CD14-positive monocyte (primary cell): ENCODE measurements at regions not wholly inside any gene's neighbourhood (a gene's known extent, or its start where the extent isn't known, plus 50 kb on each side); places are given as distances from the start of the nearest gene placed in this dataset.

Experiments used
- DNase-seq, 3 donors: peaks; one replicate each; pipeline ENCODE4 v3.0.0-alpha.2; 2011 to 2022
- H2AFZ ChIP-seq: 2 replicates; pipeline ENCODE4 v1.6.0; 2012; ENCODE audit warnings: mild to moderate bottlenecking, low read depth, low read length, inconsistent platforms; ENCODE audit not compliant: insufficient read depth, poor library complexity, severe bottlenecking
- H3K27ac ChIP-seq, 2 donors: 1 replicate in 1 of 2; 2 replicates in 1 of 2; pipeline ENCODE4 v1.5.1; 2012 to 2013; ENCODE audit warnings: low read length in 2 of 2, control low read depth in 1 of 2, inconsistent platforms in 1 of 2, low read depth in 1 of 2, mild to moderate bottlenecking in 1 of 2
- H3K27me3 ChIP-seq, 2 donors: one replicate each; pipeline versions ENCODE4 v1.6.0 to v1.6.1; 2011 to 2013; ENCODE audit warnings: low read length in 2 of 2; ENCODE audit not compliant: control insufficient read depth in 2 of 2, insufficient read depth in 2 of 2
- H3K36me3 ChIP-seq, 2 donors: replicated peaks in 1 of 2; 1 replicate in 1 of 2; 2 replicates in 1 of 2; pipeline versions ENCODE4 v1.5.1 to v1.6.1; 2012 to 2013; ENCODE audit warnings: low read length in 2 of 2, control low read depth in 1 of 2, inconsistent platforms in 1 of 2, mild to moderate bottlenecking in 1 of 2; ENCODE audit not compliant: insufficient read depth in 2 of 2, control insufficient read depth in 1 of 2
- H3K4me1 ChIP-seq, 2 donors: 1 replicate in 1 of 2; 2 replicates in 1 of 2; pipeline versions ENCODE4 v1.5.1 to v1.6.1; 2012 to 2013; ENCODE audit warnings: low read length in 2 of 2, control low read depth in 1 of 2, inconsistent platforms in 1 of 2, mild to moderate bottlenecking in 1 of 2, moderate library complexity in 1 of 2; ENCODE audit not compliant: insufficient read depth in 2 of 2, control insufficient read depth in 1 of 2
- H3K4me2 ChIP-seq: replicated peaks from 2 replicates; pipeline ENCODE3; 2012; ENCODE audit warnings: low read length, moderate library complexity, mild to moderate bottlenecking; ENCODE audit not compliant: poor library complexity, severe bottlenecking; ENCODE audit errors: extremely low read depth
- H3K4me3 ChIP-seq, 3 experiments: fragments of 200-600 bp in 1 of 3; sonication (generic) in 1 of 3; replicated peaks in 1 of 3; 1 replicate in 2 of 3; 2 replicates in 1 of 3; pipeline ENCODE4 v1.5.1; 2011 to 2013; ENCODE audit warnings: low read length in 3 of 3, mild to moderate bottlenecking in 3 of 3, control low read depth in 2 of 3, low read depth in 2 of 3, inconsistent platforms in 1 of 3, moderate library complexity in 1 of 3
- H3K79me2 ChIP-seq: 2 replicates; pipeline ENCODE4 v1.6.0; 2012; ENCODE audit warnings: mild to moderate bottlenecking, control low read depth, inconsistent platforms, low read length, moderate library complexity; ENCODE audit not compliant: insufficient read depth
- H3K9ac ChIP-seq: 2 replicates; pipeline ENCODE4 v1.6.0; 2017; ENCODE audit warnings: low read length, mild to moderate bottlenecking; ENCODE audit not compliant: insufficient read depth, poor library complexity, severe bottlenecking
- H3K9me3 ChIP-seq, 2 donors: replicated peaks in 1 of 2; 1 replicate in 1 of 2; 2 replicates in 1 of 2; pipeline versions ENCODE4 v1.5.1 to v1.6.1; 2012 to 2013; ENCODE audit warnings: low read length in 2 of 2, control low read depth in 1 of 2; ENCODE audit not compliant: control insufficient read depth in 1 of 2, insufficient read depth in 1 of 2
- H4K20me1 ChIP-seq: 2 replicates; pipeline ENCODE4 v1.6.0; 2012; ENCODE audit warnings: mild to moderate bottlenecking, low read length, control low read depth, moderate library complexity; ENCODE audit not compliant: insufficient read depth
- H3K27ac Mint-ChIP-seq, 7 donors: one replicate each; pipeline ENCODE4 v1.8.0; 2020; ENCODE audit warnings: mild to moderate bottlenecking in 7 of 7, mixed read lengths in 7 of 7, moderate library complexity in 6 of 7, inconsistent platforms in 2 of 7
- H3K27me3 Mint-ChIP-seq, 3 donors: one replicate each; pipeline ENCODE4 v1.8.0; 2021 to 2022; ENCODE audit warnings: low read depth in 3 of 3, mild to moderate bottlenecking in 3 of 3, mixed read lengths in 3 of 3, moderate library complexity in 3 of 3, inconsistent platforms in 1 of 3
- H3K36me3 Mint-ChIP-seq, 2 donors: one replicate each; pipeline ENCODE4 v1.8.0; 2020; ENCODE audit warnings: mixed read lengths in 2 of 2, inconsistent platforms in 1 of 2, mild to moderate bottlenecking in 1 of 2
- H3K4me1 Mint-ChIP-seq: one replicate; pipeline ENCODE4 v1.8.0; 2020; ENCODE audit warnings: mild to moderate bottlenecking, mixed read lengths
- H3K4me3 Mint-ChIP-seq, 2 donors: one replicate each; pipeline ENCODE4 v1.8.0; 2020; ENCODE audit warnings: mild to moderate bottlenecking in 2 of 2, mixed read lengths in 2 of 2, moderate library complexity in 1 of 2
- H3K9me3 Mint-ChIP-seq, 7 donors: one replicate each; pipeline ENCODE4 v1.8.0; 2020 to 2022; ENCODE audit warnings: mixed read lengths in 7 of 7, mild to moderate bottlenecking in 6 of 7, moderate library complexity in 6 of 7, inconsistent platforms in 2 of 7
- WGBS: methylation state at CpG from one replicate; pipeline ENCODE4 v1.1.5; 2013; ENCODE audit warnings: missing lambda C conversion rate; ENCODE audit not compliant: insufficient coverage; 5-methylcytosine and 5-hydroxymethylcytosine counted together
- intact Hi-C, 2 donors: fragments of 100-400 bp; cut with micrococcal nuclease; formaldehyde crosslinking; loops; one replicate each; pipeline versions ENCODE4 v1.15.0 to v1.15.1; 2023
- TF ChIP-seq, protein P1 (sequence below): fragments of 200-600 bp; IDR thresholded peaks from one replicate; pipeline ENCODE4 v1.8.0; 2022; ENCODE audit warnings: antibody characterized with exemption, mild to moderate bottlenecking

- intact Hi-C loops, result no loop called here
- WGBS, result 72% methylated on average over 3 of the region's 5 CpGs
- DNase-seq, result no peak
- H3K27ac Mint-ChIP-seq, result peak overlapping the region in 1 of 7 donors; percentile 63
- no peak overlapping the region for H3K4me3 Mint-ChIP-seq
- H3K4me2 ChIP-seq, result no peak overlapping the region
- H3K27me3 Mint-ChIP-seq, result peaks cover 0 to 3% (median 0%) of the 10 kb centered on the region in 3 donors
- peaks cover 0 to under 1% of the 10 kb centered on the region in 2 donors for H3K9me3 ChIP-seq
- H3K36me3 ChIP-seq, result no peaks in the 10 kb centered on the region
- H3K4me1 Mint-ChIP-seq, result no peaks in the 10 kb centered on the region
- no peaks in the 10 kb centered on the region for H3K36me3 Mint-ChIP-seq
- H3K4me1 ChIP-seq, result no peaks in the 10 kb centered on the region
- TF ChIP-seq, protein P1, sequence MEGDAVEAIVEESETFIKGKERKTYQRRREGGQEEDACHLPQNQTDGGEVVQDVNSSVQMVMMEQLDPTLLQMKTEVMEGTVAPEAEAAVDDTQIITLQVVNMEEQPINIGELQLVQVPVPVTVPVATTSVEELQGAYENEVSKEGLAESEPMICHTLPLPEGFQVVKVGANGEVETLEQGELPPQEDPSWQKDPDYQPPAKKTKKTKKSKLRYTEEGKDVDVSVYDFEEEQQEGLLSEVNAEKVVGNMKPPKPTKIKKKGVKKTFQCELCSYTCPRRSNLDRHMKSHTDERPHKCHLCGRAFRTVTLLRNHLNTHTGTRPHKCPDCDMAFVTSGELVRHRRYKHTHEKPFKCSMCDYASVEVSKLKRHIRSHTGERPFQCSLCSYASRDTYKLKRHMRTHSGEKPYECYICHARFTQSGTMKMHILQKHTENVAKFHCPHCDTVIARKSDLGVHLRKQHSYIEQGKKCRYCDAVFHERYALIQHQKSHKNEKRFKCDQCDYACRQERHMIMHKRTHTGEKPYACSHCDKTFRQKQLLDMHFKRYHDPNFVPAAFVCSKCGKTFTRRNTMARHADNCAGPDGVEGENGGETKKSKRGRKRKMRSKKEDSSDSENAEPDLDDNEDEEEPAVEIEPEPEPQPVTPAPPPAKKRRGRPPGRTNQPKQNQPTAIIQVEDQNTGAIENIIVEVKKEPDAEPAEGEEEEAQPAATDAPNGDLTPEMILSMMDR, result no peak
- H3K9me3 Mint-ChIP-seq, result peaks cover 0 to 4% (median 0%) of the 10 kb centered on the region in 7 donors
- H3K79me2 ChIP-seq, result no peaks in the 10 kb centered on the region
- H3K4me3 ChIP-seq, result no peak overlapping the region
- H3K27me3 ChIP-seq, result no peaks in the 10 kb centered on the region
- no peak overlapping the region for H3K27ac ChIP-seq
- no peak overlapping the region for H3K9ac ChIP-seq
- H2AFZ ChIP-seq, result no peak overlapping the region
- H4K20me1 ChIP-seq, result no peaks in the 10 kb centered on the region
Observed at GRCh38 chr2:52387937-52388590, 1356.1 kb upstream of the NRXN1 start.

DNA sequence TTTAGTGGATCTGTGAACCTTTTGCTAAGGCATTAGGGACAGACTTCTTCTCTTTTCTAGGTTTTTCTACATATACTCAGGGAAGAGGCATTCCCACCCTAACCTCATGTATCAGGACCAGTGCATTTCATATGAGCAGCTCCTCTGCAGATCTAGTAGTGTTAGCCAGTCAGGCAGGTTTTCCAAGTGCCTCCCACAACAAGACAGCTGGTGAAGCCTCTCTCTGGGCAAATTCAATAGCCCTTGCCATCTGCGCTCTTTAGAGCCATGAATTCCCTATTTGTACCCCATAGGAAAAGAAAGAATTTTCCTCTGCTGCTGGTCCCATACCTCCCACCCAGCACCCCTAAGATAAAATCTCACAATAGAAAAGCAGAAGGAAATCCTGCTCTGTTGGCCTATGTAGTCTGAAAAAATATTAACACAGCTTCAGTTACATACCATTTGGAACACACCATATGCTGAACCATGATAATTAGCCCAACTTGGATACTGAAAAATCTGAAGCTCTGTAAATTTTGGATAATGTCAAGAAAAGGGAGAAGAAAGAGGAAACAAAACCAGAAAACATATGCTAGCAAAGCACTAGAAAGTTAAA lies 1354.6 kb upstream of the NRXN1 start:
- Mint-ChIP-seq H3K9me3 (peaks cover 0 to 3% (median 0%) of the 10 kb centered on the region in 7 donors), H3K4me3 (no peak overlapping the region), H3K27ac (peak overlapping the region in 1 of 7 donors; percentile 75), H3K36me3 (no peaks in the 10 kb centered on the region), H3K4me1 (no peaks in the 10 kb centered on the region), H3K27me3 (peaks cover 0 to 3% (median 0%) of the 10 kb centered on the region in 3 donors)
- Histone ChIP-seq H3K9me3 (no peaks in the 10 kb centered on the region), H3K4me2 (no peak overlapping the region), H3K36me3 (no peaks in the 10 kb centered on the region), H4K20me1 (no peaks in the 10 kb centered on the region), H3K27ac (no peak overlapping the region), H3K4me3 (no peak overlapping the region), H3K27me3 (no peaks in the 10 kb centered on the region), H3K9ac (no peak overlapping the region), H2AFZ (no peak overlapping the region), H3K4me1 (no peaks in the 10 kb centered on the region), H3K79me2 (no peaks in the 10 kb centered on the region)
- TF ChIP-seq, protein P1, result no peak
- intact Hi-C loops, result no loop called here
- WGBS, result 83% methylated on average over 1 of the region's 1 CpG
- no peak for DNase-seq
